ENCODE measurements at regions not wholly inside any gene's neighbourhood (a gene's known extent, or its start where the extent isn't known, plus 50 kb on each side); places are given as distances from the start of the nearest gene placed in this dataset.

DNA sequence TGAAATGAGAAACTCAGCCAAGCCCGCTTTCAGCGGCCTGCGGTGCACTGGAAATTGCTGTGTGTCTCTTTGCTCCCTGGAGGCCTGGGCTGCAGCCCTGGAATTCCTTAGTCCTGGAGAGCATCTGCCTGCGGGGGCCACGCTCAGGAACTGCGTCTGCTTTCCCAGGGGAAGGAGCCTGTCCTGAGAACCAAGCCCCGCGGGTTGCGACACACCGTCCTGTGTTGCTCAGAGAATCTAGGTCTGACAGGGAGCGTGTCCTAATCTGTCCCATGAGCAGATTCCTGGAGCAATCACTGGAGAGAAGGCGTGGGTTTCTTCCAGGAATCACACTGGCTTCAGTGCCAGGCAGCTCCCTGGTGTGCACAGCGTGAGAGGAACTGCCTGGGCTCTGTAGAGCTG, 708.1 kb downstream of the BRD1 start:
- no peaks in the 10 kb centered on the region for H3K9me3 ChIP-seq (ENCODE audit: insufficient read depth, low read length)
- no peak overlapping the region for H2AFZ ChIP-seq (ENCODE audit: low read depth, low read length, severe bottlenecking)
- no peak overlapping the region for H3K9ac ChIP-seq (ENCODE audit: low read length)
- no peaks in the 10 kb centered on the region for H4K20me1 ChIP-seq (ENCODE audit: low read depth, low read length)
- no peak overlapping the region for H3K4me2 ChIP-seq (ENCODE audit: low read depth, low read length, poor library complexity, severe bottlenecking)
- H3K27me3 ChIP-seq (ENCODE audit: low read length), result no peaks in the 10 kb centered on the region
- no peaks in the 10 kb centered on the region for H3F3A ChIP-seq (ENCODE audit: insufficient read depth)
- TF ChIP-seq, protein P1, sequence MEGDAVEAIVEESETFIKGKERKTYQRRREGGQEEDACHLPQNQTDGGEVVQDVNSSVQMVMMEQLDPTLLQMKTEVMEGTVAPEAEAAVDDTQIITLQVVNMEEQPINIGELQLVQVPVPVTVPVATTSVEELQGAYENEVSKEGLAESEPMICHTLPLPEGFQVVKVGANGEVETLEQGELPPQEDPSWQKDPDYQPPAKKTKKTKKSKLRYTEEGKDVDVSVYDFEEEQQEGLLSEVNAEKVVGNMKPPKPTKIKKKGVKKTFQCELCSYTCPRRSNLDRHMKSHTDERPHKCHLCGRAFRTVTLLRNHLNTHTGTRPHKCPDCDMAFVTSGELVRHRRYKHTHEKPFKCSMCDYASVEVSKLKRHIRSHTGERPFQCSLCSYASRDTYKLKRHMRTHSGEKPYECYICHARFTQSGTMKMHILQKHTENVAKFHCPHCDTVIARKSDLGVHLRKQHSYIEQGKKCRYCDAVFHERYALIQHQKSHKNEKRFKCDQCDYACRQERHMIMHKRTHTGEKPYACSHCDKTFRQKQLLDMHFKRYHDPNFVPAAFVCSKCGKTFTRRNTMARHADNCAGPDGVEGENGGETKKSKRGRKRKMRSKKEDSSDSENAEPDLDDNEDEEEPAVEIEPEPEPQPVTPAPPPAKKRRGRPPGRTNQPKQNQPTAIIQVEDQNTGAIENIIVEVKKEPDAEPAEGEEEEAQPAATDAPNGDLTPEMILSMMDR (IDR thresholded peaks at IDR 0.05; ENCODE audit: insufficient read depth, low read length, poor library complexity, severe bottlenecking), result no peak
- TF ChIP-seq EZH2phosphoT487 (conservative IDR thresholded peaks at IDR 0.05; ENCODE audit: low read length), result no peak
- no peak overlapping the region for H3K27ac ChIP-seq (ENCODE audit: low read depth, low read length)
- H3K36me3 ChIP-seq (ENCODE audit: low read length), result no peaks in the 10 kb centered on the region
- H3K9me2 ChIP-seq (replicated peaks; ENCODE audit: insufficient read depth, low read length), result no peaks in the 10 kb centered on the region
- no peak overlapping the region for H3K4me3 ChIP-seq (ENCODE audit: insufficient read depth, low read length, poor library complexity, severe bottlenecking)
- no peaks in the 10 kb centered on the region for H3K79me2 ChIP-seq (ENCODE audit: insufficient read depth, low read length)

- Histone ChIP-seq H3K27me3 (ENCODE audit: low read length) (no peaks in the 10 kb centered on the region), H3K79me2 (ENCODE audit: insufficient read depth, low read length) (no peaks in the 10 kb centered on the region), H3K4me3 (ENCODE audit: insufficient read depth, low read length, poor library complexity, severe bottlenecking) (no peak overlapping the region), H3F3A (ENCODE audit: insufficient read depth) (no peaks in the 10 kb centered on the region), H2AFZ (ENCODE audit: low read depth, low read length, severe bottlenecking) (no peak overlapping the region), H4K20me1 (ENCODE audit: low read depth, low read length) (no peaks in the 10 kb centered on the region), H3K9me3 (ENCODE audit: insufficient read depth, low read length) (no peaks in the 10 kb centered on the region), H3K27ac (ENCODE audit: low read depth, low read length) (no peak overlapping the region), H3K4me2 (ENCODE audit: low read depth, low read length, poor library complexity, severe bottlenecking) (no peak overlapping the region), H3K9ac (ENCODE audit: low read length) (no peak overlapping the region), H3K9me2 (replicated peaks; ENCODE audit: insufficient read depth, low read length) (no peaks in the 10 kb centered on the region), H3K36me3 (ENCODE audit: low read length) (no peaks in the 10 kb centered on the region)
- TF ChIP-seq EZH2phosphoT487 (conservative IDR thresholded peaks at IDR 0.05; ENCODE audit: low read length), result no peak
These were observed 709.6 kb downstream of the BRD1 start for GRCh38 chr22:49118065-49118464.

DNA sequence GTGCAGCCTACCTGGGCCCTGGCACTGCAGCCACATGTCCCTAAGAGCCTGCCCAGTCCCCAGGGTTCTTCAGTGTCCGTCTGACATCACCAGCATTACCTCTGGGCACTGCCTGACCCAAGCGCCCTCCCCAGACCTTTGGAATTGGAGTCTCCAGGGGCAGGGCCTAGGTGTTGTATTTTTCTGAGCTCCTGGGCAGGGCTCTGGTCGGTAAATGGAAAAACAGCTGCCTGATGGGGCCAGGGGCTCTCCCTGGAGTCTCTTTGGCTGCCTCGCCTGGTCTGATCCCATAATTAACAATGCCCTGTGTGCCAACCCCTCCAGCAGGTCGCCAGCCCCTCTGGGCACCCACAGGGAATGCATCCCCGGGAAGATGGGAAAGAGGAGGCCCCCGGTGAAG, 710.2 kb downstream of the BRD1 start:
- Histone ChIP-seq H3K4me3 (ENCODE audit: insufficient read depth, low read length, poor library complexity, severe bottlenecking) (no peak overlapping the region), H2AFZ (ENCODE audit: low read depth, low read length, severe bottlenecking) (no peak overlapping the region), H3K4me2 (ENCODE audit: low read depth, low read length, poor library complexity, severe bottlenecking) (no peak overlapping the region), H3K79me2 (ENCODE audit: insufficient read depth, low read length) (no peaks in the 10 kb centered on the region), H3K27ac (ENCODE audit: low read depth, low read length) (no peak overlapping the region), H3F3A (ENCODE audit: insufficient read depth) (no peaks in the 10 kb centered on the region), H3K36me3 (ENCODE audit: low read length) (no peaks in the 10 kb centered on the region), H3K9ac (ENCODE audit: low read length) (no peak overlapping the region), H3K27me3 (ENCODE audit: low read length) (no peaks in the 10 kb centered on the region), H3K9me2 (replicated peaks; ENCODE audit: insufficient read depth, low read length) (no peaks in the 10 kb centered on the region), H4K20me1 (ENCODE audit: low read depth, low read length) (no peaks in the 10 kb centered on the region), H3K9me3 (ENCODE audit: insufficient read depth, low read length) (no peaks in the 10 kb centered on the region)
- no peak for TF ChIP-seq EZH2phosphoT487 (conservative IDR thresholded peaks at IDR 0.05; ENCODE audit: low read length)
- TF ChIP-seq, protein P1 (IDR thresholded peaks at IDR 0.05; ENCODE audit: insufficient read depth, low read length, poor library complexity, severe bottlenecking), result no peak

- Histone ChIP-seq H3K79me2 (ENCODE audit: insufficient read depth, low read length) (no peaks in the 10 kb centered on the region), H3K27me3 (ENCODE audit: low read length) (no peaks in the 10 kb centered on the region), H3K27ac (ENCODE audit: low read depth, low read length) (no peak overlapping the region), H3F3A (ENCODE audit: insufficient read depth) (no peaks in the 10 kb centered on the region), H2AFZ (ENCODE audit: low read depth, low read length, severe bottlenecking) (no peak overlapping the region), H3K36me3 (ENCODE audit: low read length) (no peaks in the 10 kb centered on the region), H3K4me3 (ENCODE audit: insufficient read depth, low read length, poor library complexity, severe bottlenecking) (no peak overlapping the region), H3K9ac (ENCODE audit: low read length) (no peak overlapping the region), H3K9me2 (replicated peaks; ENCODE audit: insufficient read depth, low read length) (no peaks in the 10 kb centered on the region), H3K9me3 (ENCODE audit: insufficient read depth, low read length) (no peaks in the 10 kb centered on the region), H4K20me1 (ENCODE audit: low read depth, low read length) (no peaks in the 10 kb centered on the region), H3K4me2 (ENCODE audit: low read depth, low read length, poor library complexity, severe bottlenecking) (no peak overlapping the region)
- TF ChIP-seq EZH2phosphoT487 (conservative IDR thresholded peaks at IDR 0.05; ENCODE audit: low read length), result no peak
- TF ChIP-seq, protein P1 (IDR thresholded peaks at IDR 0.05; ENCODE audit: insufficient read depth, low read length, poor library complexity, severe bottlenecking), result no peak
These were observed 711.1 kb downstream of the BRD1 start for GRCh38 chr22:49116486-49117120.
